ENCODE measurements at regions not wholly inside any gene's neighbourhood (a gene's known extent, or its start where the extent isn't known, plus 50 kb on each side); places are given as distances from the start of the nearest gene placed in this dataset.

DNA sequence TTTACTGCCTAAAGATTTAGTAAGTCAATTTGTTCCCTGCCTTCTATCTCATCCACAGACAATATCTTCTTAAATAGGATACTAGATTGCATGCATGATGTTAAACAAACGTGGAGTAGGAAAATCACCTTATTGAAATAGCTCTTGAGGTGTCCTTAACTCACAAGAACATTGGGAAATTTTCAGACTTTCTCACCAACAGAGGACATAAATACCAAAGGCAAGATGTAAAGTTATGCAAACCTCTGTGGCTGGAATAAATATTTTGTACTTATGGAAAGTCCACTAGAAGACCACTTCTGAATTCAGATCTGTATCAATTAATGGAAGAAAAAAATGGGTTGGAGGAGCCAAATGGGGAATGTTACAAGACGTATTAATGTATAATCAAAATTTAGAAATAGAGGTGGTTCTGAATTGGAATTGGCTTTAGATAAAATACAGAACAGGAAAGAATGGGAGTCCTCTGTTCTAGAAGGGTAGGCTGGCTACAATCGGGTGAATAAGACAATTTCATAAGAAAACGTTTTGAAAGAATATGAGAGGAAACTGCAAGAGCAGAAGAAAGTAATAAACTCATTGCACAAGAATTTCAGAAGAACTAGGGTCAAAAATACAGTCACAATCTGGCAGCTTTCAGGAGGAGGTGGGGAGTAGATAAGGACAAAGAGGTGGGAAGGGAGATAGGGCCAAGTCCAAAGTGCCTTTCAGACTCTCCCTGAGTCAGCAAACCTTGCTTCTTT is 69.3 kb upstream of the FN1 start (continued):
- peak in 1 of 2 experiments; percentile 20 for TF ChIP-seq AFF1 (IDR thresholded peaks at IDR 0.05; ENCODE audit: low read depth in 1 of 2, partially characterized antibody in 2 of 2)
- peak; percentile 87 for TF ChIP-seq TCF3 (CRISPR knock-in tag; IDR thresholded peaks at IDR 0.05)
- TF ChIP-seq EGR1 (conservative IDR thresholded peaks at IDR 0.05): peak; percentile 66
- TF ChIP-seq NFATC3 (IDR thresholded peaks at IDR 0.05): no peak
- peak; percentile 98 for TF ChIP-seq ZNF316 (IDR thresholded peaks at IDR 0.05)
- TF ChIP-seq STAT5A (IDR thresholded peaks at IDR 0.05; ENCODE audit: borderline replicate concordance, low read length): peak; percentile 72; the same call in 1 of the 2 replicates
- no peak for TF ChIP-seq MTA3 (IDR thresholded peaks at IDR 0.05; ENCODE audit: borderline replicate concordance)
- TF ChIP-seq CBFA2T3 (IDR thresholded peaks at IDR 0.05): peak; percentile 95
- TF ChIP-seq, protein P1, sequence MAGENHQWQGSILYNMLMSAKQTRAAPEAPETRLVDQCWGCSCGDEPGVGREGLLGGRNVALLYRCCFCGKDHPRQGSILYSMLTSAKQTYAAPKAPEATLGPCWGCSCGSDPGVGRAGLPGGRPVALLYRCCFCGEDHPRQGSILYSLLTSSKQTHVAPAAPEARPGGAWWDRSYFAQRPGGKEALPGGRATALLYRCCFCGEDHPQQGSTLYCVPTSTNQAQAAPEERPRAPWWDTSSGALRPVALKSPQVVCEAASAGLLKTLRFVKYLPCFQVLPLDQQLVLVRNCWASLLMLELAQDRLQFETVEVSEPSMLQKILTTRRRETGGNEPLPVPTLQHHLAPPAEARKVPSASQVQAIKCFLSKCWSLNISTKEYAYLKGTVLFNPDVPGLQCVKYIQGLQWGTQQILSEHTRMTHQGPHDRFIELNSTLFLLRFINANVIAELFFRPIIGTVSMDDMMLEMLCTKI (IDR thresholded peaks at IDR 0.05; ENCODE audit: partially characterized antibody): no peak
- peak; percentile 47; the same call in 1 of the 2 replicates for TF ChIP-seq JUND (IDR thresholded peaks at IDR 0.05; ENCODE audit: borderline replicate concordance, low read depth, low read length)
- no peak; the same call in 2 of the 3 replicates for TF ChIP-seq JUND (tag; IDR thresholded peaks at IDR 0.05; ENCODE audit: borderline replicate concordance, low read depth, low read length)
- no peak for TF ChIP-seq ZNF584 (CRISPR knock-in tag; IDR thresholded peaks at IDR 0.05; ENCODE audit: low read depth)
- TF ChIP-seq SMARCA4 (IDR thresholded peaks at IDR 0.05): peak; percentile 94
- TF ChIP-seq ZNF444 (CRISPR knock-in tag; IDR thresholded peaks at IDR 0.05): no peak
- TF ChIP-seq, protein P2, sequence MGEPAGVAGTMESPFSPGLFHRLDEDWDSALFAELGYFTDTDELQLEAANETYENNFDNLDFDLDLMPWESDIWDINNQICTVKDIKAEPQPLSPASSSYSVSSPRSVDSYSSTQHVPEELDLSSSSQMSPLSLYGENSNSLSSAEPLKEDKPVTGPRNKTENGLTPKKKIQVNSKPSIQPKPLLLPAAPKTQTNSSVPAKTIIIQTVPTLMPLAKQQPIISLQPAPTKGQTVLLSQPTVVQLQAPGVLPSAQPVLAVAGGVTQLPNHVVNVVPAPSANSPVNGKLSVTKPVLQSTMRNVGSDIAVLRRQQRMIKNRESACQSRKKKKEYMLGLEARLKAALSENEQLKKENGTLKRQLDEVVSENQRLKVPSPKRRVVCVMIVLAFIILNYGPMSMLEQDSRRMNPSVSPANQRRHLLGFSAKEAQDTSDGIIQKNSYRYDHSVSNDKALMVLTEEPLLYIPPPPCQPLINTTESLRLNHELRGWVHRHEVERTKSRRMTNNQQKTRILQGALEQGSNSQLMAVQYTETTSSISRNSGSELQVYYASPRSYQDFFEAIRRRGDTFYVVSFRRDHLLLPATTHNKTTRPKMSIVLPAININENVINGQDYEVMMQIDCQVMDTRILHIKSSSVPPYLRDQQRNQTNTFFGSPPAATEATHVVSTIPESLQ (CRISPR knock-in tag; IDR thresholded peaks at IDR 0.05): no peak
- TF ChIP-seq MBD2 (IDR thresholded peaks at IDR 0.05; ENCODE audit: borderline replicate concordance, low read depth): peak; percentile 44; the same call in 1 of the 2 replicates
- TF ChIP-seq SRF (CRISPR knock-in tag; IDR thresholded peaks at IDR 0.05): no peak
- TF ChIP-seq MAFK (IDR thresholded peaks at IDR 0.05; ENCODE audit: low read length): peak; percentile 90
- TF ChIP-seq, protein P3, sequence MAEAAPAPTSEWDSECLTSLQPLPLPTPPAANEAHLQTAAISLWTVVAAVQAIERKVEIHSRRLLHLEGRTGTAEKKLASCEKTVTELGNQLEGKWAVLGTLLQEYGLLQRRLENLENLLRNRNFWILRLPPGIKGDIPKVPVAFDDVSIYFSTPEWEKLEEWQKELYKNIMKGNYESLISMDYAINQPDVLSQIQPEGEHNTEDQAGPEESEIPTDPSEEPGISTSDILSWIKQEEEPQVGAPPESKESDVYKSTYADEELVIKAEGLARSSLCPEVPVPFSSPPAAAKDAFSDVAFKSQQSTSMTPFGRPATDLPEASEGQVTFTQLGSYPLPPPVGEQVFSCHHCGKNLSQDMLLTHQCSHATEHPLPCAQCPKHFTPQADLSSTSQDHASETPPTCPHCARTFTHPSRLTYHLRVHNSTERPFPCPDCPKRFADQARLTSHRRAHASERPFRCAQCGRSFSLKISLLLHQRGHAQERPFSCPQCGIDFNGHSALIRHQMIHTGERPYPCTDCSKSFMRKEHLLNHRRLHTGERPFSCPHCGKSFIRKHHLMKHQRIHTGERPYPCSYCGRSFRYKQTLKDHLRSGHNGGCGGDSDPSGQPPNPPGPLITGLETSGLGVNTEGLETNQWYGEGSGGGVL (CRISPR knock-in tag; IDR thresholded peaks at IDR 0.05): no peak
